ENCODE measurements at regions not wholly inside any gene's neighbourhood (a gene's known extent, or its start where the extent isn't known, plus 50 kb on each side); places are given as distances from the start of the nearest gene placed in this dataset.

- DNase-seq (ENCODE audit: extremely low spot score in 2 of 2), result no peak
- no peaks in the 10 kb centered on the region for H3K36me3 ChIP-seq
- H3K9me3 ChIP-seq, result no peaks in the 10 kb centered on the region
- no peak overlapping the region for H3K4me3 ChIP-seq
- no peak for TF ChIP-seq CTCF (IDR thresholded peaks at IDR 0.05)
- no peak for TF ChIP-seq POLR2AphosphoS5 (IDR thresholded peaks at IDR 0.05; ENCODE audit: insufficient read depth in 1 of 2, low read depth in 1 of 2)
- no peaks in the 10 kb centered on the region for H3K4me1 ChIP-seq
- H3K27ac ChIP-seq, result no peak overlapping the region
- intact Hi-C loops (cut with DNase I), result no loop called here
- no peaks in the 10 kb centered on the region for H3K27me3 ChIP-seq
These were observed 276.9 kb downstream of the SOX9 start for GRCh38 chr17:72397687-72398086.

DNA sequence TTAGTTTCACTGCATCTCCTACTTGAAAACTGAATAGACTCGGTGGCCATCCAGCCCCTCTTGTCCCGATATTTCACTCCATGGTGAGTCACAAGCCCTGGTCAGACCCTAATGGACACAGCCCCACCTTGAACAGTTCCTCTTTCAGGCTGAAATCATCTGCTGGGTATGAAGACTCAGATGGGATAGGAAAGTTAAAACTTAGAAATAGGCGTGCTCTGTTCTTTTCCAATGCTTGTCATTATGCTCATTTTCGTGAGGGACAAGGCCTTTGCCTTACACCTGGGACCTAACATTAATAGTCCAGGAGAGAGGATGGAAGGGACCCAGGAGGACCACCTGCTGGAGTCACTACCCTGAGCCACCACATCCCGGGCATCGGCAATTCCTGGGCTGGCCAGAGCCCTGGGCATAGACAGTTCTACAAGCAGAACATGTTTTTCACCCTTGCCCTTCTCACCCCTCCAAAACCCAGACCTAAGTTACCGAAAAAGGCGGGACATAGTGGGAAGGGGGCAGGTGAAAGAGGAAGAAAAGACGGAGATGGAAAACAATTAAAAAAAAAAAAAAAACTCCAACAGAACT is 278.3 kb downstream of the SOX9 start:
- TF ChIP-seq POLR2AphosphoS5 (IDR thresholded peaks at IDR 0.05; ENCODE audit: insufficient read depth in 1 of 2, low read depth in 1 of 2) (no peak), POLR2A (IDR thresholded peaks at IDR 0.05) (no peak), CTCF (IDR thresholded peaks at IDR 0.05) (no peak)
- no peaks in the 10 kb centered on the region for H3K36me3 ChIP-seq
- intact Hi-C loops (cut with DNase I), result no loop called here
- no peak overlapping the region for H3K4me3 ChIP-seq
- H3K9me3 ChIP-seq, result no peaks in the 10 kb centered on the region
- no peaks in the 10 kb centered on the region for H3K27me3 ChIP-seq
- no peak for DNase-seq (ENCODE audit: extremely low spot score in 2 of 2)
- H3K27ac ChIP-seq, result no peak overlapping the region
- H3K4me1 ChIP-seq, result no peaks in the 10 kb centered on the region

DNA sequence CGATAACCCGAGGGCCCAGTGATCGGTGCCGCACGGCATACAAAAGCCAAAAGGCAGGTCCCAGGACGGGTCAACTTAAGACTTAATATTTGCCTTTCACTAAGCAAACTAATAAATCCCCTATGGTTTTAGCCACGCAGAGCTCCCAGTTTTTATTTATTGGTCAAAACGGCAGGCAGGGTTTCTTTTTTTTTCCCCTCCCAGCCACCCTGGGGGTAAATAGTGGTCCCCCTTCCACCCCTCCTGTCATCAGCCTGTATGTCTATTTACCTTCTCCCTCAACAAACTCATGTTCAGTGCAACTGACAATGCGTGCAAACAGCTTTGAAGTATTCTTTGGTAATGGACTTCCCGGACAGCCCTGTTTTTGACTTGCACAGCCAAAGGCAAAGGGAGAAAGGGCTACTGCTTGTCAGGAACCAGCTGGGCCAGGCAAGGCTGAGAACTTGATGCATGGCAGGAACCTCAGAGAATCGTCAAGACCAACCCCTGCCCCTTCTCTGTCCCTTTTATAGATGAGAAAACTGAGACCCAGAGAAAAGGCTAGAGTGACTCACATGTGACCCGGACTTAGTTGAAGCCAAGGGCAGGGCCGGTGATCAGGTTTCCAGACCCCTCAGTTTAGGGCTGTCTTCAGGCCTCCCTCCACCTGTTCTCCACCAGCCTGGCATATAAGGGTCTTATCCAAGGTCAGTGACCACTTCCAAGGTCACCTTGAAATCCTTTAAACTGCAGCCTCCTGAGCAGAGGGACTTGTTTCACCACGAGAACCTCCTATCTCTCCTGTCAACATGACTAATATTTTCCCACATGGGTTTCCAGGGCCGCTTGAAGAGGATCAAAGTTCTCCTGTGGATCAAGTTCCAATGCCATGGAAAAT is 279.0 kb downstream of the SOX9 start:
- TF ChIP-seq CTCF (IDR thresholded peaks at IDR 0.05) (no peak), POLR2AphosphoS5 (IDR thresholded peaks at IDR 0.05; ENCODE audit: insufficient read depth in 1 of 2, low read depth in 1 of 2) (no peak), POLR2A (IDR thresholded peaks at IDR 0.05) (no peak)
- Histone ChIP-seq H3K4me3 (no peak overlapping the region), H3K27me3 (no peaks in the 10 kb centered on the region), H3K36me3 (no peaks in the 10 kb centered on the region), H3K9me3 (no peaks in the 10 kb centered on the region), H3K4me1 (no peaks in the 10 kb centered on the region), H3K27ac (no peak overlapping the region)
- intact Hi-C loops (cut with DNase I), result no loop called here
- DNase-seq (ENCODE audit: extremely low spot score in 2 of 2), result no peak

GRCh38 chr17:72400488-72400827 is 279.6 kb downstream of the SOX9 start:
- Histone ChIP-seq H3K4me1 (no peaks in the 10 kb centered on the region), H3K27ac (no peak overlapping the region)
- intact Hi-C loops (cut with DNase I), result no loop called here

More at GRCh38 chr17:72400488-72400827, 279.6 kb downstream of the SOX9 start:
- Histone ChIP-seq H3K4me3 (no peak overlapping the region), H3K36me3 (no peaks in the 10 kb centered on the region), H3K27me3 (no peaks in the 10 kb centered on the region), H3K9me3 (no peaks in the 10 kb centered on the region)
- TF ChIP-seq CTCF (IDR thresholded peaks at IDR 0.05) (no peak), POLR2AphosphoS5 (IDR thresholded peaks at IDR 0.05; ENCODE audit: insufficient read depth in 1 of 2, low read depth in 1 of 2) (no peak), POLR2A (IDR thresholded peaks at IDR 0.05) (no peak)
- DNase-seq (ENCODE audit: extremely low spot score in 2 of 2), result no peak

Measured in vagina (tissue), 2 donors.